ENCODE measurements at regions not wholly inside any gene's neighbourhood (a gene's known extent, or its start where the extent isn't known, plus 50 kb on each side); places are given as distances from the start of the nearest gene placed in this dataset.

DNA sequence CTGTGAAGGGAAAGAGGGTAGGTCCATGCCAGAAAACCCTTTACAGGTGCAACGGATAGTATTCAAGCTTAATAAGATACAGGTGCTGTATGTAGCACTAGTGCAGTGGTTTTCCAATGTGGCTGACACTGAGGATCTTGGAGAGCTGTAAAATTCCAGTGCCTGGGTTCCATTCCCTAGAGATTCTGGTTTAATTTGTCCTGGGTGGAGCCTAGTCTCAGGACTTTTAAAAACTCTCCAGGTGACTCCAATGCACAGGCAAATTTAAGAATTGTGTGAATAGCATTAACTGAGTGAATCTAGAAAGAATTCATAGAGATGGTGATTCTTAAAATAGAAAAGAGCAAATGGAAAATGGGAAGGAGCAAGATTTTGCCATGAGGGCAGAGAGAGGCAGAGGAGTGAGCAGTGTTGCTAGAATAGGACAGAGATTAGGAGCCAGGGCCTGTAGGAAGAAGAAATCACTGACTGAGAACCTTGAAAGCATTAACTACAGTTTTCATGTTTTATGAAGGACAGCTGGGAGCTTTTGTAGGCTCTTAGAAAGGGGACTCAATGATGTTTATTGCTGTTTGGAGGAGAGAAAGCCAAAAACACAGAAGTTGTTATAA, 261.8 kb downstream of the DLEU7 start:
- TF ChIP-seq POLR2AphosphoS5 (IDR thresholded peaks at IDR 0.05) (no peak), POLR2A (IDR thresholded peaks at IDR 0.05) (no peak)
- TF ChIP-seq, protein P1, sequence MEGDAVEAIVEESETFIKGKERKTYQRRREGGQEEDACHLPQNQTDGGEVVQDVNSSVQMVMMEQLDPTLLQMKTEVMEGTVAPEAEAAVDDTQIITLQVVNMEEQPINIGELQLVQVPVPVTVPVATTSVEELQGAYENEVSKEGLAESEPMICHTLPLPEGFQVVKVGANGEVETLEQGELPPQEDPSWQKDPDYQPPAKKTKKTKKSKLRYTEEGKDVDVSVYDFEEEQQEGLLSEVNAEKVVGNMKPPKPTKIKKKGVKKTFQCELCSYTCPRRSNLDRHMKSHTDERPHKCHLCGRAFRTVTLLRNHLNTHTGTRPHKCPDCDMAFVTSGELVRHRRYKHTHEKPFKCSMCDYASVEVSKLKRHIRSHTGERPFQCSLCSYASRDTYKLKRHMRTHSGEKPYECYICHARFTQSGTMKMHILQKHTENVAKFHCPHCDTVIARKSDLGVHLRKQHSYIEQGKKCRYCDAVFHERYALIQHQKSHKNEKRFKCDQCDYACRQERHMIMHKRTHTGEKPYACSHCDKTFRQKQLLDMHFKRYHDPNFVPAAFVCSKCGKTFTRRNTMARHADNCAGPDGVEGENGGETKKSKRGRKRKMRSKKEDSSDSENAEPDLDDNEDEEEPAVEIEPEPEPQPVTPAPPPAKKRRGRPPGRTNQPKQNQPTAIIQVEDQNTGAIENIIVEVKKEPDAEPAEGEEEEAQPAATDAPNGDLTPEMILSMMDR (IDR thresholded peaks at IDR 0.05 in 8 of 11, conservative IDR thresholded peaks at IDR 0.05 in 3 of 11): no peak
- WGBS, 5 donors: 80 to 95% (median 90%) methylated on average over 1 of the region's 1 CpG
- H3K27ac ChIP-seq: no peak overlapping the region
- H3K27me3 ChIP-seq (replicated peaks in 1 of 7): no peaks in the 10 kb centered on the region
- no peaks in the 10 kb centered on the region for H3K9me3 ChIP-seq
- intact Hi-C loops (cut with DNase I; ENCODE audit: low total_unique reads): no loop called here
- H3K4me3 ChIP-seq: no peak overlapping the region
- DNase-seq: no peak
- no peaks in the 10 kb centered on the region for H3K36me3 ChIP-seq
- H3K4me1 ChIP-seq: peaks cover 0 to 3% (median 0%) of the 10 kb centered on the region in 6 donors

- intact Hi-C loops (cut with DNase I; ENCODE audit: low total_unique reads): no loop called here
- 80 to 91% (median 89%) methylated on average over 10 of the region's 10 CpGs for WGBS, 5 donors
- Histone ChIP-seq H3K27me3 (replicated peaks in 1 of 7) (no peaks in the 10 kb centered on the region), H3K27ac (no peak overlapping the region), H3K4me3 (no peak overlapping the region), H3K4me1 (peaks cover 0 to 26% (median 3%) of the 10 kb centered on the region in 6 donors), H3K36me3 (no peaks in the 10 kb centered on the region), H3K9me3 (no peaks in the 10 kb centered on the region)
- DNase-seq: no peak
- TF ChIP-seq POLR2A (IDR thresholded peaks at IDR 0.05) (no peak), POLR2AphosphoS5 (IDR thresholded peaks at IDR 0.05) (no peak)
- TF ChIP-seq, protein P1 (IDR thresholded peaks at IDR 0.05 in 8 of 11, conservative IDR thresholded peaks at IDR 0.05 in 3 of 11): no peak
Observed at GRCh38 chr13:50584856-50585580, 258.5 kb downstream of the DLEU7 start.

DNA sequence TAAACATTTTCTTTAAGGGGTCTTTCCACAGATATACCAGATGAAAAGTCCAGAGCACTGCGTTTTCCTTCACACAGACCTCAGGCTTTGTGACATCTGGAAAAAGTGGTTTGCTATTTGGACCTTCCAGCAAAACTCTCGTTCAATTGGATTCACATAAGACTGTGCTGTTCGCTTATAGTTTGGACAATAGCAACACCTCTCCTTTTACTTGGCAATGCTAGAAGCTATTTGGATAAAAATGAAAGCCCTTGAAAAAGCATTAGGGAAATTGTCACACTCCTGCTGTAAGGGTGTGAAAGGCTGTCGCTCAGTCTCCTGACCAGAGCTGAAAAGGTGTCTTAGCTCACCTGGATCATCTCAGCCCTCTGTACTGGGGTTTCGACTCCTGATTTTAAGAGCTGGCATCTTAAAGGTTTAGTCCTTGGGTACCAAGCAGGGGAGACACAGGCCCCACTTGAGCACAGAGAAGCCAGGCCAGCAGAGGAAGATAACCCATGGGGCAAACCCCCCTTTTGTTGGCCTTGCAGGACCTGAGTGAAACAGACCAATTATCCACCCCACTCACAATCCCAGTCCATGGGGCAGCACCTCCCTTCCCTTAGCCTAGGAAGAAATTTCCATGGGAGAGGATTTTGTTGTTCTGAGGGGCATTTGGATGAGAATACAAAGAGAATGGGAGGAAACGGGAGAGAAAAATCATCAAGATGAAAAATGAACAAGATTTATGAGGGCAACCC, 257.6 kb downstream of the DLEU7 start:
- WGBS, 5 donors: 78 to 83% (median 80%) methylated on average over 6 of the region's 6 CpGs
- Histone ChIP-seq H3K36me3 (no peaks in the 10 kb centered on the region), H3K4me3 (no peak overlapping the region), H3K27ac (no peak overlapping the region), H3K27me3 (replicated peaks in 1 of 7) (no peaks in the 10 kb centered on the region), H3K9me3 (no peaks in the 10 kb centered on the region), H3K4me1 (peaks cover 0 to 26% (median 3%) of the 10 kb centered on the region in 6 donors)
- DNase-seq: no peak
- no peak for TF ChIP-seq POLR2A (IDR thresholded peaks at IDR 0.05)
- no peak for TF ChIP-seq POLR2AphosphoS5 (IDR thresholded peaks at IDR 0.05)
- TF ChIP-seq, protein P1 (IDR thresholded peaks at IDR 0.05 in 8 of 11, conservative IDR thresholded peaks at IDR 0.05 in 3 of 11): no peak
- intact Hi-C loops (cut with DNase I; ENCODE audit: low total_unique reads): no loop called here
